NCI-H748 (cell line): ENCODE measurements at regions not wholly inside any gene's neighbourhood (a gene's known extent, or its start where the extent isn't known, plus 50 kb on each side); places are given as distances from the start of the nearest gene placed in this dataset.
"Not testable (repeated sequence)": the region's sequence is repeated elsewhere in the genome, so short reads cannot be mapped to it uniquely, and the experiment has no call there.

Source experiments
- DNase-seq: peaks from one replicate; lab custom pipeline; 2025; ENCODE audit not compliant: unreplicated experiment; lab: John Stamatoyannopoulos, UW

GRCh38 chr16:17032332-17032731, 438.4 kb downstream of the XYLT1 start:
- DNase-seq, result no peak

- DNase-seq, result no peak
Observed at GRCh38 chr16:17034477-17035252, 436.1 kb downstream of the XYLT1 start.

GRCh38 chr16:17037499-17037898, 433.3 kb downstream of the XYLT1 start:
- DNase-seq, result no peak

- no peak for DNase-seq
Observed at GRCh38 chr16:17038415-17038814, 432.3 kb downstream of the XYLT1 start.

DNA sequence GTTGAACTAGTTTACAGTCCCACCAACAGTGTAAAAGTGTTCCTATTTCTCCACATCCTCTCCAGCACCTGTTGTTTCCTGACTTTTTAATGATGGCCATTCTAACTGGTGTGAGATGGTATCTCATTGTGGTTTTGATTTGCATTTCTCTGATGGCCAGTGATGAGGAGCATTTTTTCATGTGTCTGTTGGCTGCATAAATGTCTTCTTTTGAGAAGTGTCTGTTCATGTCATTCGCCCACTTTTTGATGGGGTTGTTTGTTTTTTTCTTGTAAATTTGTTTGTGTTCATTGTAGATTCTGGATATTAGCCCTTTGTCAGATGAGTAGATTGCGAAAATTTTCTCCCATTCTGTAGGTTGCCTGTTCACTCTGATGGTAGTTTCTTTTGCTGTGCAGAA, 421.7 kb downstream of the XYLT1 start:
- DNase-seq, result not testable (repeated sequence)

DNA sequence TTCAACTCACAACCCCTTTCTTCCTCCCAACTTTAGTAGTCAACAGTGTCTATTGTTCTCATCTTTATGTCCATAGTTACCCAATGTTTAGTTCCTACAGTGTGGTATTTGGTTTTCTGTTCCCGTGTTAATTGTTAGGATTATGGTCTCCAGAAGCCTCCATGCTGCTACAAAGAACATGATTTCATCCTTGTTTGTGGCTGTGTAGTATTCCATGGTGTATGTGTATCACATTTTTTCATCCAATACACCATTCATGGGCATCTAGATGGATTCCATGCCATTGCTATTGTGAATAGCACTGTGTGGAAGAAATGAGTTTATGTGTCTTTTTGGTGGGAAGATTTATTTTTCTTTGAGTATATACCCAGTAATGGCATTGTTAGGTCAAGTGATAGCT, 420.3 kb downstream of the XYLT1 start:
- no peak for DNase-seq
